ACHN (cell line): ENCODE measurements at regions not wholly inside any gene's neighbourhood (a gene's known extent, or its start where the extent isn't known, plus 50 kb on each side); places are given as distances from the start of the nearest gene placed in this dataset.
"Not testable (repeated sequence)": the region's sequence is repeated elsewhere in the genome, so short reads cannot be mapped to it uniquely, and the experiment has no call there.

Source experiments
- DNase-seq: peaks from one replicate; pipeline ENCODE4 v3.0.0-alpha.2; 2015
- in situ Hi-C: cut with HindIII; loops from 2 replicates; pipeline ENCODE4 v1.10.0; 2017; ENCODE audit warnings: low sequenced_read_pairs, low pct_ligation_motif_present, low pct_unique_long_range_greater_than_20kb

DNA sequence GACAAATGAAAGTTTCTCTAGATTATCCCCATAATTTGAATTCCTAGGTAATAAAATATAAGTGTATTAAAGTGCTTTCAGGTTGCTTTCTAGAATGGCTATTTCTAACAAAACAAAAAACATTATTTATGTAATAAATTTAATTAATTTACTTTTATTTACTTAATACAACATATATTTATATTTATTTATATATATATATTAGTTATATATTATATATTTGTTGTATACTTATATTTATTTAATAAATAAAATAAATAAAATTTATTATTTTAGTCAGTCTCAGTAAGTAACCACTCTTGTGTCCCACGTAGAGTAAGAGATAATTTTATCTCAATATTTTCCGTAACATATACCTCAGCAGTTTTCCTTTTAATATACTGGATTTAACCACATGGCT lies 1031.6 kb upstream of the CNTN5 start:
- no peak for DNase-seq
- in situ Hi-C loops = no loop called here

DNA sequence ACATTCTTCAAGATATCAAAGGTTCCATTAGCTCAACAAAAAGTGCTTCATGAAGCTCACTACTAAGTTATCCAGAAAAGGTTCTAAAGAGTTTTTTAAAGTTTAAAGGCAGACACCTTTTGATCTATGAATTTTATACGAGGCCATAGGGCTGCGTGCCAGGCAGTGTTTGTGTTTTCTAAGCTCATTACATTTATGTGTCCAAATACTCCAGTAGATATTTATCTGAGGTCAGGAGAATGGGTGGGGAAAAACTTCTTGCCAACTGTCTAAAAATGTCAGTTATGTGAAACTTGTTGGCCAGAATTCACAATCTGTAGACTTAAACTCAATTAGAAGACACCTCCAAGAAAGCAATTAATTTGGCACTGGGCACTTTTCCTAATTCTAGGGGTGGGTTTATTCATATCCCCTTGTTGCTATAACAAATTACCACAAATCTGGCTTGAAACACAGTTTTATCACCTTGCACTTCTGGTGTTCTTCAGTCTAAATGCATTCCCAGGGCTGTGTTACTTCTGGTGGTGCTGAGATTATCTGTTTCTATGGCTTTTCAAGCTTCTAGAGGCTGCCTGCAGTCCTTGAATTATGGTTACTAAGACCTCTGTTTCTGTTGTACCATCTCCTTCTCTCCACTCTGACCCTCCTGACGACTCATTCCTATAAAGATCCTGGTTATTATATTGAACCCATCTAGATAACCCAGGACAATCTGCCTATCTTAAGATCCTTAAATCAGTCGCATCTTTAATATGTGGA lies 1030.4 kb upstream of the CNTN5 start:
- in situ Hi-C loops = no loop called here
- no peak for DNase-seq

DNA sequence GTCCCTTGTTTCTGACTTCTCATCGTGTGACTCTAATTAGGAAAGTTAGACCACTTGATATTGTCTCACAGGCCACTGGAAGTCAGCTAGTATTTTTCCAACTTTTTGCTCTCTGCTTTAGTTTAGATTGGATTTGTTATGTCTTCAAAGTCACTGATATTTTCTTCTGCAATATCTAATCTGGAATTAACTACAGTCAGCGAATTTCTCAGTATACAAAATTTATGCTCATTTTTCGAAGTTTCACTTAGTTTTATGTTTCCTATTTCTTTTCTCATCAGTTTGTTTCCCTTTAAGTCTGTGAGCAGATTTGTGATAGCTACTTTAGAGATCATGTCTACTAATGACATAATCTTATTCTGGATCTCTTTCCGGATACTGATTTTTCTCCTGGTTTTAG lies 1027.2 kb upstream of the CNTN5 start:
- DNase-seq = no peak
- in situ Hi-C loops = no loop called here

DNA sequence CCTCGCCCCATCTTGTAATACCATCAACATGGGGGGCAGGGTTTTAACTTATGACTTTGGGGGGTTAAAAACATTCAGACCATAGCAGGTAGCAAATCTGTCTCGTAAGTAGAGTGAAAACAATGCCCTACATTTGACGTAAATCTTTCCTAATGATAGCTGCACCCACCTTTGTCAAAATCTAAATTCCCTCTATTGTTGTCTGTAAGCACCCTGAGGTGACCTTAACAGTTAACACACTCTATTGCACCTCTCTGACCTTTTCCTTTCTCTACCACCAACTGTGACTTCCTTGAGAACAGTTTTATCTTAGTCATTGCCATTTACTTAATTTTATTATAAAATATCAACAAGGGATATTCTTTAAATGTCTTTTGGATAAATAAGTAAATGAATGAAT lies 1024.9 kb upstream of the CNTN5 start:
- in situ Hi-C loops = no loop called here
- no peak for DNase-seq

DNA sequence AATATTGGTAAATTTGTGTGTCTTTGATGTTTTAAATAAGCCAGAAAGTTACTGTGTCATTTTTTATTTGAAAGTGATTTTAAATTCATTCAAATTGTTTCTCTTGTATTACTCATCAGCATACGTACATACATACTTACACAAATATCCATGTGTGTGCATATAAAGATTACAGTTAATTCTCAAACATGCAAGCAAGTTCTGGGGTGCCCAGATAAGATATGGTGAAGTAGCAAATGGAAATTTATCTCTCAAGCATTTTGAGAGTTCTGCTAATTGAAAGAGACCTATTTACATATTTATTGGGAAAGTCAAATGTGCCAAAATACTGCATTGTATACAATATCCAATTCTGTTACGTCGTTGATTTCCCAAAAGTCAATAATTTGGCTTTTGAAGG lies 1024.0 kb upstream of the CNTN5 start:
- in situ Hi-C loops = no loop called here
- DNase-seq = no peak

DNA sequence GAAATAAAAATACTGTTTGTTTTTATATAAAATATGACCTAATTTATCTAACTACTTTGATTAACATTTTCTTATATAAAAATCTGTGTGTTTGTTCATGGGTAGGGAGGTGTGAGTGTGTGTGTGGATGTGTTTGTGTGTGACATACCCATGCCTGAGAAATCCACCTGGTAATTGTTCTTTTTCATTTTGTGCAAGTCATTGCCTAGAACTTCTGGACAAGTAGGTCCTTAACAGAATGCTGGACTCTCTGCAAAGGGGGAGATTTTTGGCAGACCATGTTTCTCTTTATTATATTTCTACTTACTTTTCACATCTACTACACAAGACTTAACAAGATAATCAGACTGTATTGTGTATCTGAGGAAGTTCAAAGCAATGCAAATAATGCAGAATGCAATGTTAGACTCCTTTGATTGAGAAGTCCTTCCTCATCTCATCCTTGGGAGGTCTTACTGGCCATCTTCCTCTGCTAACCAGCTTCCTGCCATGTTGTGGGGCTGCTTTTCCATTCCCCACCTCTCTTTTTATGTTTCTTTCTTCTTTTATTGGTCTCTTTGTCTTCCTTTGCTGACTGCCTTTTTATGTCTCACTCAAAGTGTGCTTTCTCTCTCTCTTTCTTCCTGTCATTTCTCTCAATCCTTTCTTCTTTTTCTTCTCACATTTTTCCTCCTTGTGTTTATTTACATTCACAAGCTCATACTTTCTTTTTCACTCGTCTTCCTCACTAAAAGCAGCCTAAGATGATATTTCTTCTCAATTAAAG lies 1017.0 kb upstream of the CNTN5 start:
- in situ Hi-C loops = no loop called here
- no peak for DNase-seq

DNA sequence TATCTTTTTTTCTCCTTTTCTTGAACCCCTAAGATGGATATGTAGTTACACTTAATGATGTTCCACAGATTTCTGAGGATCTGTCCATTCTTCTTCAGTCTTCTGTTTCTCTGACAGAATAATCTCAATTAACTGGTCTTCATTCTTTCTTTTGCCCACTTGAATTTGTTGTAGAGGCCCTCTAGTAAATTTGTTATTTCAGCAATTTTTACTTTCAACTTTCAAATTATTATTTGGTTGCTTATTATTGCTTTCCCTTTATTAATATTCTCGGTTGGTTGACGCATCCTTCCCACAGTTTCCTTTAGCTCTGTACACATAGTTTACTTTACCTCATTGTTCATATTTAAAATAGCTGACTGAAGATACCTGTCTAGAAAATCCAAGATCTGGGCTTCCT lies 1013.7 kb upstream of the CNTN5 start:
- DNase-seq = no peak
- in situ Hi-C loops = no loop called here

DNA sequence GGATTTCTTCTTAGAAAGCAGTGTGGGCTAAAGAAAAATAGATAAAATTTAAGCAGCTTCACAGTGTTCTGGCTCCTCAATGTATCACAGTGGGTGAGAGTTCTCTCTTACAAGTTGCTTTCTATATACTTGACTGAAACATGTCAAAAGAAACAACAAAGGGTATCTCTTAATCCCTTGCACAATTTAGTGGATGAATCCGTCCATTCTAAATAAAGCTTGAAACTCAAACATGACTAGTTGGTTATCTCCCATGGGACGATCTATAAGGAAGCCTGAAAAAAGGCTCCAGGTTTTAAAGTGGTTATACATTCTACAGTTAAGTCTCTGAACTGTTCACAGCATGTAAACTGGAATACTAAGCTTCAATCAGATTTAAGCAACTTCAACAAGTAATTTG lies 993.1 kb upstream of the CNTN5 start:
- in situ Hi-C loops = no loop called here
- no peak for DNase-seq

DNA sequence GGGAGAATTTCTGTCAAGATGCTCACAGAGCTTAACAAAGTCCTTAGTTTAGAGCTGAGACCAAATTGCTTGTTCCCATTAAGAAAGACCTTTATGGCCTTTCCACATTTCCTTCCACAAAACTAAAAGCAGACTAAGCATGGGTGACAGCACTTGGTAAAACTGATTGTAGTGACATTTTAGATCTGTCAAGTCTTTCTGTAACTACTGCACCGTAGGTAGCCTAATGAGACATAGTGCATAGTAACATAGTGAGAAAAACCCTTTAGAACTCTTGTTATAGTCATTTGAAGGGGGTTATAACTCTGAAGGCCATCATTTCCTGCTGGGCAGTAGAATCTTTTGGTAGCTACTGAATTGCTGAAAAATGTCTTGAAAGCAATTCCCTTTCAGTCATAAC lies 990.9 kb upstream of the CNTN5 start:
- in situ Hi-C loops = no loop called here
- DNase-seq = no peak

DNA sequence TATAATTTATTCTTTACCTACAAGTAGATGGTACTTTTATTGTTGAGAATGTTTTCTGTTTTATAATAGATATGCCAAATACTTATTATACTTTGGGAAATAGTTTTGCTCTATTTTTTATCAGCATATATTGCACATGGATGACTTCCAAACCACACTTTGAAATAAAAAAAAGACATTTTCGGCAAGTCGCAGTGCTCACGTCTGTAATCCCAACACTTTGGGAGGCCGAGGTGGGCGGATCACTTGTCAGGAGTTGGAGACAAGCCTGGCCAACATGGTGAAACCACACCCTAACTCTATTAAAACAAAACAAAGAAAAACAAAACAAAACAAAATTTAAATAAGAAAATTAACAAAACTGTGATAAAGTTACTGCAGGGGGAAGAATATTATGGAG lies 983.9 kb upstream of the CNTN5 start:
- in situ Hi-C loops = no loop called here

DNA sequence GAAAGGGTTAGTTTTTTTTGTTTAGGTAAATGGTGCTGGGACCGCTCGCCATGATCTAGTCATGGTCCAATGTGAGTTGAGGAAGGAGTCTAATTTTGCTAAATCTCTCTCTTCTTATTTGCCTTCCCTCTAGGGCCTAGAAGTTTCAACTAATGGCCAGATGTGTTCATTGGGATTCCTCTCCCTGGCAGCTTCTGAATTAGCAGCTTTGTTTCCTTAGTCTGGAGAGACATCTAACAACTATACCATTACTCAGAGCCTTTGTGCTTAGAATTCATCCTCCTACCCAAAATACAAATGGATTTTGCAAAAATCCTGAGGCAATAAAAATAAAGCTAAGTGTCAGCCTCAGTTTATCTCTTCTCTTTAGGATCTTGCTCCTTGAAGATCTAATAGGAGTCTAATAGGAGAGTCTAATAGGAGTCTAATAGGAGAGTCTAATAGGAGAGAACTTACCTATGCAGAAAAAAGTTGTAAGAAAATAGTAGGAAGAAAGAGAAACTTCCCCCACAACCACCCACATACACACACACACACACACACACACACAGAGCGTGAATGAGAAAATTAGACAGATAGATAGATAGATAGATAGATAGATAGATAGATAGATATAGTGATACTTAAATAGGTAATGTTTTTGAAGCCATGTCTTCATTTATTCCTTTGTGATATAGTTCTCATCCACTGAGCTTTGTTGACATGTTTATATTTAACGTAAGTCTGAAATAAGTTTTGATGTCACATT lies 980.5 kb upstream of the CNTN5 start:
- in situ Hi-C loops = no loop called here
- DNase-seq = no peak

More for the DNA sequence above, 983.9 kb upstream of the CNTN5 start:
- no peak for DNase-seq

DNA sequence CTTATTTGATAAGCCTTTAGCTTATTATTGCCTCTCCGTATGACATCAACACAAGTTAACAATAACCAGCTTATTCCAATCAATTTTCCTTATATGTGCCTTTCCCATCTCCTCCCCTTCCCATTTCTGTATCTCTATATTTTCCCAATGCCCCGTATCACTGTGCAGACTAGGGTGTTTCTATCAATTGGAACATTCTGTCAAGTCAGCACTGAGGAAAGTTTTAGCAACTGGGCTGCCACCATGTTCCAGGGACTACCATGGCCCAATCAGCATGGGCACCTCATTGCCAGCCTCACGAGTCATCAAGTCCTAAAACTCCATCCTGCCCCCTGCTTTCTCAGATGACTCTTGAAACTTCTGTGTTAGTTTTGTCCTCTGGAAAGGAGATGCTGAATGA lies 973.1 kb upstream of the CNTN5 start:
- in situ Hi-C loops = no loop called here
- DNase-seq = no peak

DNA sequence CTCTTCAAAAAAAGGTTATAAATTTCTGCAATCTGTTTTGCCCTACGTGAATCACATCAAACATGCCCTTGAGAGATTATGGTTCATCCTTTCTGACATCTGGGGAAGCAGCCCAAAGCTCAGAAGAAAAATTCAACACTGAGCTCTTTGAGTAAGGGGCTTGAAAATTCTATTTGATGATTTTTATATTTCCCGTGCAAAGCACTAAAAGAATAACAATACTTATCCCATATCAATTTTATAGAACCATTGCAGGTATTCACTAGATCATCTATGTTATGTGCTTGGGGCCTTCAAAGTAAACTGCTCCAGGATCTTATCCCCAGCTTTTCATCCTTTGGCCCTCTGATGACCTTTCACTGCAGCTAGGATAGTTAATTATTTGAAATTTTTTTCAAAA lies 966.9 kb upstream of the CNTN5 start:
- in situ Hi-C loops = no loop called here
- no peak for DNase-seq

DNA sequence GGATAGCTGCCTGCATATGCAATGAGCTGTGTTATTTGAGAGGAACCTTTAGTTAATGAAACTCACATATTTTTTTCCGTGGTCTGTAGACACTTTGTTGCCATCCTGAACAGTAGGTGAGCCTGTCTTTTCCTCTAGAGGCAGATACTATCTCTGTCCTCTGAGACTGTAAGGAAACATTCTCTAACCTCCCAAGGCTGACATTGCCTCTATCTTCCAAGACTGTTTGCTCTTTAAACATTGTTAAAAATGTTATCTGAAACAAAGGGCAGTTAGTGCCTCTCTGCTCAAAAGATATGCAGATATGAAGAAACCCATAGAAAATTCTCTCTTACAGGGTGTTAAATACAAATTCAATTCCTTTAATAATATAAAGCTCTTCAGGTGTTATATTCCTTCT lies 963.8 kb upstream of the CNTN5 start:
- in situ Hi-C loops = no loop called here
- no peak for DNase-seq

DNA sequence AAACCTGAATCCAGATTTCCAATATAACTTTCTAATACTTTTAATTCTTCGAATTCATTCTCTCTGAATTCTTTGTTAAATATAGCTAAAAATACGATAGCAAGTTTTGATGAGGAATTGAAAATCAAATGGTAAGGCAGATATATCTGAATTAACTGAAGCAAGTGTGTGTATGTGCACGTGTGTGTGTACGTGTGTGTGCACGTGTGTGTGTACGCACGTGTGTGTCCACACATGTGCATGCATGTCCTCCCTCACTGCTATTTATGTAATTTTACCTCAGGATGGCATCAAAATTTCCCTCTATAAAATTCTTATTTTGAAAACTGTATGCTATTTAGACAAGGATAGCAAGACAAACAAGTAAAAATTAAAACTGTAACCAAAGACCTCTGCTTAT lies 961.3 kb upstream of the CNTN5 start:
- DNase-seq = no peak
- in situ Hi-C loops = no loop called here

DNA sequence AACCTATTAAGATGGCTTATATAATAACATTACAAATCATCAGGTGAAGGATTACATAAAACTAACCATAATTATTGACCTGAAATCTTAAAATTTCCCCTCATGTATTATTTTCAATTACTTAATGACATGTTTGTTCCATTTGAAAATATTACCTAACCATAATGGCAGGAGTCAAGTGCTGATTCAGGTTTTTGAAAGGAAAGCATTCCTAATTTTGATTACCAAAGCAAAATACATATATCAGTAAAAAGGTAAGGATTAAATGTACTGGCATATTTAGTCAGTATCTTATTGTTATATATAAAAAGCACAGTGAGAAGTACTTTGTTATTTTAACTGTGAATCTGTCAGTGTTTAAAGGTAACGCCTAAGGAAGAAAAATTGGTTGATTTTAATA lies 960.0 kb upstream of the CNTN5 start:
- DNase-seq = no peak
- in situ Hi-C loops = no loop called here

DNA sequence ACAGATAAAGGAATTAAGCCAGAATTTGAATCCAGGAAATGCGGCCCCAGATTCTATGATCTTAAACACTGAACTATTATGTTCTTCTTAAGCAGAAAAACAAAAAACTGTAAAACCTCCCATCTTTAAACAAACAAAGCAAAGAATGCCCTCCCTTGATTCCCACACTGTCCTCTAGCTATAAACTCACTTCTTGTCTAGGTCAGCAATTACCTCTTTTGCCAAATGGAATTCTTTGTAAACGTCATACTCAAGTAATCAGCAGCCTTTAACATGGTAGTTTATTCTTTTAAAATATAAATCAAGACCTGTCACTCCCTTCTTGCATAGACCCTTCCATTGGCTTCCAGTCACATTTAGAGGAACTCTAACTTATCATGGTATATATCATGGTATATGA lies 958.9 kb upstream of the CNTN5 start:
- no peak for DNase-seq
- in situ Hi-C loops = no loop called here

DNA sequence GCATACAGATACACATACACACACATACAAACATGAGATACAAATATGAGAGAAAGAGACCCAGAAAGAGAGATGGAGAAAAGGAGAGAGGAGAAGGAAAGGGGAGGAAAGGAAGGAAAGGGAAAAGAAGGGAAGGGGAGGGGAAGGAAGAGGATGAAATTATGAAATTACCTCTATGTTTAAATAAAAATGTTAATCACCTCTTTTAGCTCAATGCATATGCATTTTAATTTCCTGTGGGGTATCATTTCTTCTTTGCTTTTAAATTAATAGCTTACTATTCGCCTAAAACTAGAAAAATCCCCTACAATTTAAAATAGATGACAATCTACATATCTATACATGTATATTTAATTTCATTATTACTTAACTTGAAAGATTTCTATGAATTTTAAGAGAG lies 958.0 kb upstream of the CNTN5 start:
- in situ Hi-C loops = no loop called here
- no peak for DNase-seq

DNA sequence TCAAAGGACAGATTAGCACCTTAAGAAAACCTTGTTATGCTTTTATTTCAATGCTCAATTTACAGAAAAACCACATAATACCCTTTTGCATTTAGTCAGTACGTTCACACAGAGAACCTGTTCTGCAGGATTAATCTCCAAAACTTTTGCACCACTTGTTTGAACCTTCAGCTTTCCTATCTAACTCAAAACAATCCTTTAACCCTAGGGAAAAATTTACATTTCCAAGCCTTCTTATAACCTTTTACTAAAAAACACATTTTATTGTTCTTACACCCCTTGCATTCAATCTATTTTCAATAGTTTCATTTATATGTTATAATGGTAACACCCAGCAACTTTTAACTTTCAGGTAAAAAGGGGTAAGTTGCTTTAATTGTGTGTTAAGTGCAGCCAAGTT lies 952.5 kb upstream of the CNTN5 start:
- in situ Hi-C loops = no loop called here
- DNase-seq = no peak

DNA sequence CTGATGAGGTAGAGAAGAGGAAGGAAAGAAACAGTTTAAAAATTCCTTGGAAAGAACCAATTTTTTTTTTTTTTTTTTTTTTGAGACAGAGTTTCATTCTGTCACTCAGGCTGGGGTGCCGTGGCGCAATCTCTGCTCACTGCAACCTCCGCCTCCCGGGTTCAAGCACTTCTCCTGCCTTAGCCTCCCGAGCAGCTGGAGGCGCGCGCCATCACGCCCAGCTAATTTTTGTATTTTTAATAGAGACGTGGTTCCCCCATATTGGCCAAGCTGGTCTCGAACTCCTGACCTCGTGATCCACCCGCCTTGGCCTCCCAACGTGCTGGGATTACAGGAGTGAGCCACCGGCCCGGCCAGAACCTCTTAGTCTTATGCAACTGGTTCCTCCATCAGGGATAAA lies 951.6 kb upstream of the CNTN5 start:
- in situ Hi-C loops, DNase-seq: not testable (repeated sequence)
